Cardiac muscle cell (in vitro differentiated cells and primary cell): ENCODE measurements at regions not wholly inside any gene's neighbourhood (a gene's known extent, or its start where the extent isn't known, plus 50 kb on each side); places are given as distances from the start of the nearest gene placed in this dataset.

Source experiments
- DNase-seq, 2 donors: peaks; one replicate each; pipeline versions ENCODE4 v3.0.0 to v3.0.0-alpha.2; 2010 to 2017; ENCODE audit warnings: low read depth in 1 of 2, low spot score in 1 of 2
- H3K27ac ChIP-seq: fragments of 200-600 bp; sonication (generic); 2 replicates; pipeline ENCODE4 v1.5.1; 2016
- H3K27me3 ChIP-seq: fragments of 200-600 bp; sonication (generic); 2 replicates; pipeline ENCODE4 v1.6.0; 2016; ENCODE audit warnings: control low read depth
- H3K36me3 ChIP-seq: fragments of 200-600 bp; sonication (generic); 2 replicates; pipeline ENCODE4 v1.5.1; 2016; ENCODE audit warnings: control low read depth
- H3K4me1 ChIP-seq: fragments of 200-600 bp; sonication (generic); 2 replicates; pipeline ENCODE4 v1.8.1; 2017; ENCODE audit warnings: low read depth, mild to moderate bottlenecking, mixed run types
- H3K4me3 ChIP-seq: fragments of 200-600 bp; sonication (generic); 2 replicates; pipeline ENCODE4 v1.5.1; 2016; ENCODE audit warnings: mild to moderate bottlenecking
- H3K9me3 ChIP-seq: fragments of 200-600 bp; sonication (generic); 2 replicates; pipeline ENCODE4 v1.5.1; 2017; ENCODE audit warnings: low read depth, mild to moderate bottlenecking, control low read depth
- TF ChIP-seq, protein P1 (sequence below): IDR thresholded peaks from 2 replicates; pipeline ENCODE4 v1.5.1; 2012; ENCODE audit warnings: low read depth, mild to moderate bottlenecking, low read length

DNA sequence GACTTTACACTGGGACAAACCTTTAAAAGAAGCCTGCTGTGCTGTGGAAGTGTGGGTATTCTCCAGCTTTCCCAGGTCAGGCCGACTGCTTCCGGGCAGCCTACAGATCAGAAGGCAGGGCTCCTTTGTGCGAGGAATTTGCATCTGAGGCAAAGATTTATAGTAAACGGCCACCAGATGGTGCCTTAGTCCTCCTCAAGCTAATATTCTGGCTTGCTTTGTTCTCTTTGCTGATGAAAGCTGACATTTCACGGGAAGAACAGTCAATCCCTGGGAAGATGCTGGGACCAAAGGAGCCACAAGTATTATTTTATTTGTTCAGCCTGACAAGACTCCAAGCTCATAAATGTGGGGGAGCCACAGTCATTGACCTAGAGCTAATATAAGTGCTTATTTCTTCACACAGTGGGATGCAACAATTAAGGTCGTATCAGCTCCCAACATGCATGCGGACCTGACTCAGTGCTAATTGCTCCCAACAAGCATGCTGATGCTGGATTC is 120.7 kb upstream of the TRIM2 start:
- Histone ChIP-seq H3K36me3 (no peaks in the 10 kb centered on the region), H3K27ac (no peak overlapping the region), H3K4me3 (no peak overlapping the region), H3K27me3 (no peaks in the 10 kb centered on the region), H3K4me1 (peaks cover 8% of the 10 kb centered on the region), H3K9me3 (no peaks in the 10 kb centered on the region)
- TF ChIP-seq, protein P1, sequence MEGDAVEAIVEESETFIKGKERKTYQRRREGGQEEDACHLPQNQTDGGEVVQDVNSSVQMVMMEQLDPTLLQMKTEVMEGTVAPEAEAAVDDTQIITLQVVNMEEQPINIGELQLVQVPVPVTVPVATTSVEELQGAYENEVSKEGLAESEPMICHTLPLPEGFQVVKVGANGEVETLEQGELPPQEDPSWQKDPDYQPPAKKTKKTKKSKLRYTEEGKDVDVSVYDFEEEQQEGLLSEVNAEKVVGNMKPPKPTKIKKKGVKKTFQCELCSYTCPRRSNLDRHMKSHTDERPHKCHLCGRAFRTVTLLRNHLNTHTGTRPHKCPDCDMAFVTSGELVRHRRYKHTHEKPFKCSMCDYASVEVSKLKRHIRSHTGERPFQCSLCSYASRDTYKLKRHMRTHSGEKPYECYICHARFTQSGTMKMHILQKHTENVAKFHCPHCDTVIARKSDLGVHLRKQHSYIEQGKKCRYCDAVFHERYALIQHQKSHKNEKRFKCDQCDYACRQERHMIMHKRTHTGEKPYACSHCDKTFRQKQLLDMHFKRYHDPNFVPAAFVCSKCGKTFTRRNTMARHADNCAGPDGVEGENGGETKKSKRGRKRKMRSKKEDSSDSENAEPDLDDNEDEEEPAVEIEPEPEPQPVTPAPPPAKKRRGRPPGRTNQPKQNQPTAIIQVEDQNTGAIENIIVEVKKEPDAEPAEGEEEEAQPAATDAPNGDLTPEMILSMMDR, result peak; percentile 65
- peak; percentile 83 to 87 for DNase-seq

DNA sequence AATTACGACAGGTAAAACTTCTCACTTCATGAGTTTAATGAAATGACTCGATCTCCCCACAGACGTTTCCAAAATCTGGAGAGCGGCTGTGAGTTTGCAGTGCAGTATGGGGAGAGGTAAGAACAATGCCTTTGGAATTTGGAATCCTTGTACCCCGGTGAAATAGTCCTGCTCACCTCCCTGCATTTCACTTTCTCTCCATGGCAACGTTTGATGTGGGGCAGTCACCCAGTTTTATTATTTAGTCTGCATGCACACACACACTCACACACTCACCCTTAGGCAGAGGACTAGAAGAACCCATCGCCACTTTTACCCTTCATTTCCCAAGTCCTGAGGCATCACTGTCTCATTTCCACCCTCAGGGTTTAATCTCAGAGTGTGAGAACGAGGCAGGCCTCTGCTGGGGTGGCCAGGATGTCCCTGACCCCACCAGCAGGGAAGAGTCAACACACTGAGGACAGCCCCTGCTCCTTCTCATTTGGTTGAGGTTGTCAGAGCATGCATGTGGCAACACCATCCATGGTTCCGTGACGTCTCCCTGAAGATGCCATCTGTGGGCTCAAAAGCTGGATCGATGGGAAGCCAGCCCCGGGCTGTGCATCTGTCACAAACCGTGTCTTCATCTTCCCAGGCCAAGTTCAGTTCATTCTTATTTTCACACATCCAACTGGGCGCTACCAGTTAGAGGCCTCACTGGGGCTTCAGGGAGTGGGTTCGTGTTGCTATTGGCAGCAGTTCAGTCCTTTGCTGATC is 119.8 kb upstream of the TRIM2 start:
- H3K4me3 ChIP-seq, result no peak overlapping the region
- no peaks in the 10 kb centered on the region for H3K27me3 ChIP-seq
- peaks cover 8% of the 10 kb centered on the region for H3K4me1 ChIP-seq
- TF ChIP-seq, protein P1, result no peak
- no peaks in the 10 kb centered on the region for H3K36me3 ChIP-seq
- H3K27ac ChIP-seq, result no peak overlapping the region
- H3K9me3 ChIP-seq, result no peaks in the 10 kb centered on the region
- DNase-seq, result no peak

DNA sequence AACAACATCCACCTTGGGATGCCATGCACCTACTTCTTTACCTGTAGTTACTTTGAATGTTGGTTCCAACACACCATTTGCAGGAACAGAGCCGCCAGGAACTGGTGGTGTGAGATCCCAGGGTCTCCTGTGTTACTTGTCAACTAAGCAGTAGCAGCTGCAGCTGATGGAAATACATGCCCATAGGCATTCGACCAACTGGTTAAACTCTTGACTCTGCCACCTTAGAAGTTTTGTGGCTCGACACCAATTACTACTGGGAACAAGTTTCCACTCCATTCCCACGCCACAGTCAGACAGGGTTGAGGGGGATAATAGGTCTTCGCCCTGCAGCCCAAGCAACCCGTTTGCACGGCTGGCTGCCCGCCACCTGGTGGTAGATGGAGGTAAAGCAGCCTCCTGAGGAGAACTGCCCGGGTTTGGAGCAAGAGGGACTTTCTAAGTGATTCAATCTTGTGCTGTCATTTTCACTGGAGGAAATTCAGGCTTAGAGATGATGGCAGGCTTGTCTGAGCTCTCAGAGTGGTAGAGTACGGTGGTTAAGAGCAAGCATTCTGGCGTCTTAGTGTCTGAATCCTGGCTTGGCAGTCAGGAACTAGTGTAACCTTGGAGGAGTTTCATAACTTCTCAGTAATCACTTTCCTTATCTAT is 119.1 kb upstream of the TRIM2 start:
- Histone ChIP-seq H3K36me3 (no peaks in the 10 kb centered on the region), H3K27ac (peak overlapping the region; percentile 1), H3K4me3 (no peak overlapping the region), H3K9me3 (no peaks in the 10 kb centered on the region), H3K4me1 (peaks cover 8% of the 10 kb centered on the region), H3K27me3 (no peaks in the 10 kb centered on the region)
- peak; percentile 76 to 79 for DNase-seq
- TF ChIP-seq, protein P1, result peak; percentile 98

DNA sequence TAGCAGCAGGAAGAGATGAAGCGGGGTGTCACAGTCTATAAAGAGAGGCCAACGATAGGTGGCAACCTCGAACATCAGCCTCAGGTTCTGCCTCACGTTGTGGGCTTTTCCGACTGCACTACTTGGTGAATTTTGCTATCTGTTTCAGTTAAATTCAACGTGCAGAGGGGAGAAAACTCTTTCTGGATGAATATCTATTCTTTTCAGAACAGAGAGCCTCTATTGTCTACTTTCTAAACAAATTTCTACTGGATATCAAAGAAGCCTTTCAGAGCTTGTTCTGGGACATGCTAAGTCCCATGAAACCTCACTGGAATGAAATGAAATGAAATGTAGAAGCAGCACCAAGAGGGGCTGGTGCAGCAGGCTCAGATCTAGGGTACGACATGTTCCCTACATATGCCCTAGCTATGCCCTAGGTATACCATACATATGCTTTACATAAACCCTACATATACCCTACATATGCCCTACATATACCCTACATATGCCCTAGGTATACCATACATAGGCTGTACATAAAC is 116.5 kb upstream of the TRIM2 start:
- no peak for DNase-seq
- H3K27me3 ChIP-seq, result no peaks in the 10 kb centered on the region
- H3K27ac ChIP-seq, result no peak overlapping the region
- no peaks in the 10 kb centered on the region for H3K9me3 ChIP-seq
- TF ChIP-seq, protein P1, result no peak
- H3K4me3 ChIP-seq, result no peak overlapping the region
- H3K36me3 ChIP-seq, result no peaks in the 10 kb centered on the region
- H3K4me1 ChIP-seq, result peaks cover 8% of the 10 kb centered on the region

DNA sequence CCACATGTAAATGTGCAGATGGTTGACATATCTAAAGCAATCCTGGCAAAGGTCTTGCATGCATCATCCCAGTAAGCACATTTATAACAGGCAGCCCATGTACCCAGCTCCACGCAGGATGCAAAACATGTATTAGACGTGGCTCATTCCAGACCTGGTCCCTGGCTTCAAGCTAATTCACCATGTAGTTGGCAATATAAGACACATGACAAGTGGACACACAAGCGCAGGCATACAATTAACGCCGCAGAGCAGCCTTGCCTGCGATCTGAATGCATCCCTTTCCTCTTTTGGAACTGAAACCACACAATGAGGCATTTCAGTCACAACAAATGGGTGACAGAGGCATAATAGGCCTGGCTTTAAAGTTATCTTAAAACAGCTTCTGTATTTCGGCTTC is 114.5 kb upstream of the TRIM2 start:
- no peak for DNase-seq
- Histone ChIP-seq H3K9me3 (no peaks in the 10 kb centered on the region), H3K27ac (no peak overlapping the region), H3K36me3 (no peaks in the 10 kb centered on the region), H3K4me3 (no peak overlapping the region), H3K27me3 (no peaks in the 10 kb centered on the region), H3K4me1 (peaks cover 4% of the 10 kb centered on the region)
- TF ChIP-seq, protein P1, result no peak
